ENCODE measurements at regions not wholly inside any gene's neighbourhood (a gene's known extent, or its start where the extent isn't known, plus 50 kb on each side); places are given as distances from the start of the nearest gene placed in this dataset.
"Not testable (repeated sequence)": the region's sequence is repeated elsewhere in the genome, so short reads cannot be mapped to it uniquely, and the experiment has no call there.

- DNase-seq (ENCODE audit: low read depth in 2 of 2) = no peak
Observed at GRCh38 chr10:3385487-3385886, 212.9 kb upstream of the PITRM1 start.

GRCh38 chr10:3382092-3382491, 209.5 kb upstream of the PITRM1 start:
- DNase-seq (ENCODE audit: low read depth in 2 of 2) = no peak

GRCh38 chr10:3380406-3381050, 207.9 kb upstream of the PITRM1 start:
- no peak for DNase-seq (ENCODE audit: low read depth in 2 of 2)

- DNase-seq (ENCODE audit: low read depth in 2 of 2) = no peak
Observed at GRCh38 chr10:3376631-3377030, 204.0 kb upstream of the PITRM1 start.

- DNase-seq (ENCODE audit: low read depth in 2 of 2) = no peak
Observed at GRCh38 chr10:3375505-3375904, 202.9 kb upstream of the PITRM1 start.

GRCh38 chr10:3374914-3375313, 202.3 kb upstream of the PITRM1 start:
- no peak for DNase-seq (ENCODE audit: low read depth in 2 of 2)

GRCh38 chr10:3373374-3374027, 200.9 kb upstream of the PITRM1 start:
- not testable (repeated sequence) for DNase-seq (ENCODE audit: low read depth in 2 of 2)

GRCh38 chr10:3372281-3372680, 199.7 kb upstream of the PITRM1 start:
- peak in 1 of 2 experiments; percentile 19 for DNase-seq (ENCODE audit: low read depth in 2 of 2)

GRCh38 chr10:3371624-3372023, 199.0 kb upstream of the PITRM1 start:
- DNase-seq (ENCODE audit: low read depth in 2 of 2) = not testable (repeated sequence)

GRCh38 chr10:3366735-3367405, 194.3 kb upstream of the PITRM1 start:
- no peak for DNase-seq (ENCODE audit: low read depth in 2 of 2)

- DNase-seq (ENCODE audit: low read depth in 2 of 2) = no peak
Observed at GRCh38 chr10:3366043-3366442, 193.5 kb upstream of the PITRM1 start.

GRCh38 chr10:3365630-3366029, 193.0 kb upstream of the PITRM1 start:
- no peak for DNase-seq (ENCODE audit: low read depth in 2 of 2)

- no peak for DNase-seq (ENCODE audit: low read depth in 2 of 2)
Observed at GRCh38 chr10:3364768-3365480, 192.3 kb upstream of the PITRM1 start.

GRCh38 chr10:3363311-3364045, 190.9 kb upstream of the PITRM1 start:
- no peak for DNase-seq (ENCODE audit: low read depth in 2 of 2)

GRCh38 chr10:3362394-3362793, 189.8 kb upstream of the PITRM1 start:
- no peak for DNase-seq (ENCODE audit: low read depth in 2 of 2)

GRCh38 chr10:3361640-3362039, 189.1 kb upstream of the PITRM1 start:
- no peak for DNase-seq (ENCODE audit: low read depth in 2 of 2)

- DNase-seq (ENCODE audit: low read depth in 2 of 2) = no peak
Observed at GRCh38 chr10:3357737-3358136, 185.2 kb upstream of the PITRM1 start.

GRCh38 chr10:3355536-3355935, 183.0 kb upstream of the PITRM1 start:
- no peak for DNase-seq (ENCODE audit: low read depth in 2 of 2)

GRCh38 chr10:3354174-3354900, 181.8 kb upstream of the PITRM1 start:
- no peak for DNase-seq (ENCODE audit: low read depth in 2 of 2)

- DNase-seq (ENCODE audit: low read depth in 2 of 2) = no peak
Observed at GRCh38 chr10:3353235-3353634, 180.7 kb upstream of the PITRM1 start.

- no peak for DNase-seq (ENCODE audit: low read depth in 2 of 2)
Observed at GRCh38 chr10:3350617-3351258, 178.2 kb upstream of the PITRM1 start.
